H9 (cell line): ENCODE measurements at regions not wholly inside any gene's neighbourhood (a gene's known extent, or its start where the extent isn't known, plus 50 kb on each side); places are given as distances from the start of the nearest gene placed in this dataset.

Source experiments
- DNase-seq: peaks from one replicate; pipeline ENCODE4 v3.0.0-alpha.2; 2017
- H2AFZ ChIP-seq: one replicate; pipeline ENCODE4 v1.6.1; 2013; ENCODE audit warnings: mild to moderate bottlenecking, low read length, control low read depth, moderate library complexity
- H2AK5ac ChIP-seq: 2 replicates; pipeline ENCODE4 v1.6.1; 2013; ENCODE audit warnings: low read length, control low read depth, mixed read lengths; ENCODE audit not compliant: insufficient read length
- H2BK120ac ChIP-seq: one replicate; pipeline ENCODE4 v1.6.1; 2013; ENCODE audit warnings: low read depth, mild to moderate bottlenecking, low read length, control low read depth, inconsistent platforms; ENCODE audit not compliant: poor library complexity, severe bottlenecking
- H2BK12ac ChIP-seq: 2 replicates; pipeline ENCODE4 v1.6.1; 2013; ENCODE audit warnings: low read length, control low read depth, mixed read lengths, low read depth; ENCODE audit not compliant: insufficient read length
- H2BK15ac ChIP-seq: 2 replicates; pipeline ENCODE4 v1.6.1; 2013; ENCODE audit warnings: low read depth, low read length, control low read depth
- H2BK20ac ChIP-seq: one replicate; pipeline ENCODE4 v1.6.1; 2013; ENCODE audit warnings: low read depth, mild to moderate bottlenecking, low read length, control low read depth, inconsistent platforms; ENCODE audit not compliant: poor library complexity, severe bottlenecking
- H2BK5ac ChIP-seq: 2 replicates; pipeline ENCODE4 v1.6.1; 2013; ENCODE audit warnings: low read length, control low read depth, mixed read lengths; ENCODE audit not compliant: insufficient read length
- H3K14ac ChIP-seq: 2 replicates; pipeline ENCODE4 v1.6.1; 2013; ENCODE audit warnings: low read length, control low read depth; ENCODE audit not compliant: insufficient read depth
- H3K18ac ChIP-seq: 2 replicates; pipeline ENCODE4 v1.6.1; 2013; ENCODE audit warnings: low read depth, mild to moderate bottlenecking, mixed read lengths, low read length, control low read depth; ENCODE audit not compliant: insufficient read length
- H3K23ac ChIP-seq: 2 replicates; pipeline ENCODE4 v1.6.1; 2013; ENCODE audit warnings: low read length, control low read depth, mixed read lengths, low read depth; ENCODE audit not compliant: insufficient read length
- H3K23me2 ChIP-seq: 2 replicates; pipeline ENCODE4 v1.6.1; 2013; ENCODE audit warnings: low read depth, mild to moderate bottlenecking, mixed read lengths, low read length, control low read depth; ENCODE audit not compliant: insufficient read length, poor library complexity, severe bottlenecking
- H3K27ac ChIP-seq: 2 replicates; pipeline ENCODE4 v1.5.1; 2013; ENCODE audit warnings: low read length, control low read depth, mixed read lengths, low read depth; ENCODE audit not compliant: insufficient read length
- H3K27me3 ChIP-seq: 2 replicates; pipeline ENCODE4 v1.6.1; 2013; ENCODE audit warnings: low read length, control low read depth, inconsistent platforms; ENCODE audit not compliant: insufficient read depth
- H3K4ac ChIP-seq: 2 replicates; pipeline ENCODE4 v1.6.1; 2013; ENCODE audit warnings: low read depth, mild to moderate bottlenecking, control low read depth, inconsistent platforms, low read length, moderate library complexity
- H3K4me1 ChIP-seq: 2 replicates; pipeline ENCODE4 v1.6.1; 2013; ENCODE audit warnings: low read length, control low read depth, inconsistent platforms; ENCODE audit not compliant: insufficient read depth
- H3K4me2 ChIP-seq: 2 replicates; pipeline ENCODE4 v1.6.1; 2013; ENCODE audit warnings: low read length, control low read depth, mixed read lengths; ENCODE audit not compliant: insufficient read length, insufficient read depth
- H3K56ac ChIP-seq: 2 replicates; pipeline ENCODE4 v1.6.1; 2013; ENCODE audit warnings: low read depth, mild to moderate bottlenecking, mixed read lengths, low read length, control low read depth; ENCODE audit not compliant: insufficient read length
- H3K79me1 ChIP-seq: 2 replicates; pipeline ENCODE4 v1.6.1; 2013; ENCODE audit warnings: low read depth, mild to moderate bottlenecking, moderate library complexity, low read length, control low read depth, inconsistent platforms; ENCODE audit not compliant: insufficient read depth, poor library complexity, severe bottlenecking
- H3K79me2 ChIP-seq: 2 replicates; pipeline ENCODE4 v1.6.1; 2013; ENCODE audit warnings: low read length, control low read depth, inconsistent platforms; ENCODE audit not compliant: insufficient read depth
- H3K9ac ChIP-seq: 2 replicates; pipeline ENCODE4 v1.6.1; 2013; ENCODE audit warnings: low read length, control low read depth, mixed read lengths; ENCODE audit not compliant: insufficient read length; ENCODE audit errors: extremely low read depth
- H3K9me3 ChIP-seq: one replicate; pipeline ENCODE4 v1.6.1; 2013; ENCODE audit warnings: low read depth, low read length, inconsistent platforms; ENCODE audit not compliant: control insufficient read depth
- H3T11ph ChIP-seq: one replicate; pipeline ENCODE4 v1.6.1; 2013; ENCODE audit warnings: mild to moderate bottlenecking, low read length, control low read depth, inconsistent platforms
- H4K20me1 ChIP-seq: one replicate; pipeline ENCODE4 v1.6.1; 2013; ENCODE audit not compliant: control insufficient read depth, insufficient read length, insufficient read depth
- H4K5ac ChIP-seq: 2 replicates; pipeline ENCODE4 v1.6.1; 2013; ENCODE audit warnings: low read depth, mild to moderate bottlenecking, mixed read lengths, low read length, control low read depth; ENCODE audit not compliant: insufficient read length
- H4K8ac ChIP-seq: replicated peaks from 2 replicates; pipeline ENCODE4 v1.6.1; 2013; ENCODE audit warnings: low read length, control low read depth, mixed read lengths, low read depth; ENCODE audit not compliant: insufficient read length
- H4K91ac ChIP-seq: 2 replicates; pipeline ENCODE4 v1.6.1; 2013; ENCODE audit warnings: low read depth, mild to moderate bottlenecking, moderate library complexity, mixed read lengths, low read length, control low read depth; ENCODE audit not compliant: insufficient read length
- H3K27ac Mint-ChIP-seq, 3 experiments: 2 replicates in 2 of 3; 3 replicates in 1 of 3; pipeline ENCODE4 v1.8.0; 2020 to 2021; ENCODE audit warnings: mixed read lengths in 3 of 3, mild to moderate bottlenecking in 1 of 3, moderate library complexity in 1 of 3
- H3K27me3 Mint-ChIP-seq: 2 replicates; pipeline ENCODE4 v1.8.0; 2021; ENCODE audit warnings: low read depth, mild to moderate bottlenecking, moderate library complexity, mixed read lengths
- H3K36me3 Mint-ChIP-seq, 3 experiments: 2 replicates in 2 of 3; 3 replicates in 1 of 3; pipeline ENCODE4 v1.8.0; 2020 to 2021; ENCODE audit warnings: low read depth in 3 of 3, mixed read lengths in 3 of 3; ENCODE audit not compliant: insufficient read depth in 1 of 3
- H3K4me1 Mint-ChIP-seq, 2 experiments: 2 replicates each; pipeline ENCODE4 v1.8.0; 2020; ENCODE audit warnings: mixed read lengths in 2 of 2
- H3K4me3 Mint-ChIP-seq, 2 experiments: 2 replicates in 1 of 2; 3 replicates in 1 of 2; pipeline ENCODE4 v1.8.0; 2020 to 2021; ENCODE audit warnings: mild to moderate bottlenecking in 2 of 2, mixed read lengths in 2 of 2, moderate library complexity in 1 of 2
- H3K9me3 Mint-ChIP-seq, 2 experiments: 2 replicates in 1 of 2; 3 replicates in 1 of 2; pipeline ENCODE4 v1.8.0; 2020; ENCODE audit warnings: mild to moderate bottlenecking in 2 of 2, mixed read lengths in 2 of 2, moderate library complexity in 1 of 2
- WGBS: extraction: QIAGEN DNeasy Blood & Tissue Kit; methylation state at CpG from one replicate; pipeline ENCODE4 v1.1.7; 2013; ENCODE audit warnings: missing lambda C conversion rate, low lambda C conversion rate, mixed read lengths; ENCODE audit not compliant: insufficient read length; ENCODE audit errors: extremely low coverage; 5-methylcytosine and 5-hydroxymethylcytosine counted together
- TF ChIP-seq, protein P1 (sequence below): fragments of 200-600 bp; sonication (generic); conservative IDR thresholded peaks from 3 replicates; pipeline ENCODE4 v1.8.0; 2021; ENCODE audit warnings: antibody characterized with exemption, mild to moderate bottlenecking

DNA sequence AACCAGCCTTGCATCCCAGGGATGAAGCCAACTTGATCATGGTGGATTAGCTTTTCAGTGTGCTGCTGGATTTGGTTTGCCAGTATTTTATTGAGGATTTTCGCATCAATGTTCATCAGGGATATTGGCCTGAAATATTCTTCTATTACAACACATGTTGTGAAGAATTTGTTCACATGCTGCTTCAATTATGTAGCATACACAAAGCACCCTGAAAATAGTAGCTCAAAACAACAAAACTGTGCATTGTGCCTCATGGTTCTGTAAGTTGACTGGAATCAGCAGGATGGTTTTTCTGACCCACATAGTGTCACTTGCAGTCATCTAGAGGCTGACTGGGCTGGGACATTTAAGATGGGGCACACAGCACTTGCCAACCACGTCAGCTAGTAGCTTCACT is 193.9 kb downstream of the SYK start:
- Histone ChIP-seq H3K27me3 (no peaks in the 10 kb centered on the region), H2AFZ (no peak overlapping the region), H3K23me2 (no peaks in the 10 kb centered on the region), H3K9ac (no peak overlapping the region), H2BK5ac (no peak overlapping the region), H3K18ac (no peak overlapping the region), H2BK12ac (no peak overlapping the region), H3K56ac (no peak overlapping the region), H3K79me2 (no peaks in the 10 kb centered on the region), H2AK5ac (no peak overlapping the region), H3K4me2 (no peak overlapping the region), H2BK15ac (no peak overlapping the region), H3K9me3 (no peaks in the 10 kb centered on the region), H3K79me1 (no peaks in the 10 kb centered on the region), H3K23ac (no peak overlapping the region), H3K14ac (no peak overlapping the region), H3K4ac (no peak overlapping the region), H3K4me1 (no peaks in the 10 kb centered on the region), H4K20me1 (no peaks in the 10 kb centered on the region), H3T11ph (no peak overlapping the region), H2BK120ac (no peak overlapping the region), H4K8ac (no peak overlapping the region), H4K91ac (no peak overlapping the region), H4K5ac (no peak overlapping the region), H2BK20ac (no peak overlapping the region), H3K27ac (no peak overlapping the region)
- no peak overlapping the region for H3K4me3 Mint-ChIP-seq
- no peak for DNase-seq
- peaks cover 2% of the 10 kb centered on the region; the same call in 1 of the 2 replicates for H3K27me3 Mint-ChIP-seq
- no CpG with 5 or more reads among the region's 2 CpGs for WGBS
- H3K36me3 Mint-ChIP-seq, result peaks cover 0 to 6% (median 0%) of the 10 kb centered on the region in 3 experiments; a peak in 2 of 7 replicates
- peaks cover 11 to 13% of the 10 kb centered on the region in 2 experiments for H3K4me1 Mint-ChIP-seq
- TF ChIP-seq, protein P1, sequence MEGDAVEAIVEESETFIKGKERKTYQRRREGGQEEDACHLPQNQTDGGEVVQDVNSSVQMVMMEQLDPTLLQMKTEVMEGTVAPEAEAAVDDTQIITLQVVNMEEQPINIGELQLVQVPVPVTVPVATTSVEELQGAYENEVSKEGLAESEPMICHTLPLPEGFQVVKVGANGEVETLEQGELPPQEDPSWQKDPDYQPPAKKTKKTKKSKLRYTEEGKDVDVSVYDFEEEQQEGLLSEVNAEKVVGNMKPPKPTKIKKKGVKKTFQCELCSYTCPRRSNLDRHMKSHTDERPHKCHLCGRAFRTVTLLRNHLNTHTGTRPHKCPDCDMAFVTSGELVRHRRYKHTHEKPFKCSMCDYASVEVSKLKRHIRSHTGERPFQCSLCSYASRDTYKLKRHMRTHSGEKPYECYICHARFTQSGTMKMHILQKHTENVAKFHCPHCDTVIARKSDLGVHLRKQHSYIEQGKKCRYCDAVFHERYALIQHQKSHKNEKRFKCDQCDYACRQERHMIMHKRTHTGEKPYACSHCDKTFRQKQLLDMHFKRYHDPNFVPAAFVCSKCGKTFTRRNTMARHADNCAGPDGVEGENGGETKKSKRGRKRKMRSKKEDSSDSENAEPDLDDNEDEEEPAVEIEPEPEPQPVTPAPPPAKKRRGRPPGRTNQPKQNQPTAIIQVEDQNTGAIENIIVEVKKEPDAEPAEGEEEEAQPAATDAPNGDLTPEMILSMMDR, result no peak
- H3K27ac Mint-ChIP-seq, result no peak overlapping the region
- peaks cover 0 to 13% of the 10 kb centered on the region in 2 experiments; a peak in 3 of 5 replicates for H3K9me3 Mint-ChIP-seq
